HCT116 (cell line): ENCODE measurements at regions not wholly inside any gene's neighbourhood (a gene's known extent, or its start where the extent isn't known, plus 50 kb on each side); places are given as distances from the start of the nearest gene placed in this dataset.

Experiments used
- ATAC-seq: fragments of 200-7000 bp; cut with Tn5 transposase; 2 replicates; pipeline ENCODE4 v1.9.1; 2020; ENCODE audit warnings: mild to moderate bottlenecking, moderate library complexity
- BruUV-seq: library from RNA; stranded (reverse); fragments of 400-500 nt; replicated peaks from 2 replicates; lab custom pipeline; 2021; lab: Mats Ljungman, UMichigan
- CTCF ChIA-PET: fragments of 300-600 bp; sonication (Branson Sonifier 250); formaldehyde crosslinking; loops from one replicate; lab custom pipeline; 2021; ENCODE audit warnings: antibody characterized with exemption; lab: Charles Lee
- POLR2A ChIA-PET: fragments of 300-600, 350-600 bp; sonication (Branson Sonifier 250); formaldehyde crosslinking; loops from one replicate; lab custom pipeline; 2021; ENCODE audit warnings: antibody characterized with exemption; lab: Charles Lee
- RAD21 ChIA-PET, 2 experiments: fragments of 300-600 bp; sonication (Branson Sonifier 250); formaldehyde crosslinking; loops; one replicate each; lab custom pipeline; 2023; ENCODE audit warnings: low total read pairs in 2 of 2; ENCODE audit not compliant: uncharacterized antibody in 2 of 2, unreplicated experiment in 2 of 2, low non-redundant PET in 1 of 2; lab: Charles Lee
- DNase-seq: peaks from one replicate; pipeline ENCODE4 v3.0.0-alpha.2; 2010; ENCODE audit warnings: low read depth, low spot score
- H2AFZ ChIP-seq: fragments of 200-600 bp; shearing (Covaris generic), sonication (generic); 2 replicates; pipeline ENCODE4 v1.6.1; 2017; ENCODE audit warnings: low read depth, mixed run types, mixed read lengths, antibody characterized with exemption, low read length; ENCODE audit not compliant: poor library complexity, severe bottlenecking
- H3K27ac ChIP-seq: 2 replicates; pipeline ENCODE4 v1.5.1; 2012; ENCODE audit warnings: low read depth, low read length
- H3K27me3 ChIP-seq: fragments of 200-600 bp; sonication (generic); 2 replicates; pipeline ENCODE4 v1.6.1; 2016; ENCODE audit warnings: mixed run types, low read length, mixed read lengths; ENCODE audit not compliant: insufficient read depth
- H3K36me3 ChIP-seq, 2 experiments: fragments of 200-500 bp in 1 of 2; fragments of 200-600 bp in 1 of 2; sonication (Bioruptor generic) in 1 of 2; sonication (generic) in 1 of 2; 2 replicates each; pipeline versions ENCODE4 v1.5.1 to v1.6.1; 2014 to 2016; ENCODE audit warnings: low read length in 2 of 2, inconsistent platforms in 1 of 2, mixed read lengths in 1 of 2, mixed run types in 1 of 2; ENCODE audit not compliant: insufficient read depth in 2 of 2, control insufficient read depth in 1 of 2
- H3K4me1 ChIP-seq, 2 experiments: fragments of 200-600 bp in 1 of 2; sonication (generic) in 1 of 2; 2 replicates each; pipeline versions ENCODE4 v1.5.1 to v1.6.1; 2012 to 2017; ENCODE audit warnings: low read length in 2 of 2, inconsistent platforms in 1 of 2, mild to moderate bottlenecking in 1 of 2, mixed read lengths in 1 of 2, mixed run types in 1 of 2, moderate library complexity in 1 of 2; ENCODE audit not compliant: insufficient read depth in 2 of 2, control insufficient read depth in 1 of 2
- H3K4me2 ChIP-seq: fragments of 200-600 bp; sonication (generic); 2 replicates; pipeline ENCODE4 v1.6.1; 2017; ENCODE audit warnings: mixed run types, low read length, mixed read lengths
- H3K4me3 ChIP-seq, 2 experiments: fragments of 200-600 bp in 1 of 2; sonication (generic) in 1 of 2; replicated peaks in 1 of 2; 2 replicates each; pipeline ENCODE4 v1.5.1; 2011 to 2016; ENCODE audit warnings: low read length in 2 of 2, control low read depth in 1 of 2, low read depth in 1 of 2, mild to moderate bottlenecking in 1 of 2, mixed read lengths in 1 of 2, mixed run types in 1 of 2
- H3K79me2 ChIP-seq: fragments of 200-600 bp; sonication (generic); 2 replicates; pipeline ENCODE4 v1.6.1; 2017; ENCODE audit warnings: mild to moderate bottlenecking, mixed run types, low read length, moderate library complexity, mixed read lengths; ENCODE audit not compliant: insufficient read depth
- H3K9ac ChIP-seq: fragments of 200-600 bp; sonication (generic); 2 replicates; pipeline ENCODE4 v1.6.1; 2016; ENCODE audit warnings: low read length, mixed read lengths
- H3K9me2 ChIP-seq: fragments of 200-600 bp; sonication (generic), shearing (Covaris generic); 2 replicates; pipeline ENCODE4 v1.6.1; 2017; ENCODE audit warnings: mixed run types, mild to moderate bottlenecking, moderate library complexity; ENCODE audit not compliant: insufficient read depth
- H3K9me3 ChIP-seq, 2 experiments: fragments of 200-500 bp in 1 of 2; fragments of 200-600 bp in 1 of 2; sonication (Bioruptor generic) in 1 of 2; sonication (generic) in 1 of 2; 2 replicates each; pipeline ENCODE4 v1.6.1; 2014 to 2017; ENCODE audit warnings: low read length in 2 of 2, mixed read lengths in 2 of 2, inconsistent platforms in 1 of 2, low read depth in 1 of 2, mild to moderate bottlenecking in 1 of 2, mixed run types in 1 of 2, moderate library complexity in 1 of 2; ENCODE audit not compliant: control insufficient read depth in 1 of 2, insufficient read depth in 1 of 2
- H4K20me1 ChIP-seq: fragments of 200-600 bp; sonication (generic), shearing (Covaris generic); 2 replicates; pipeline ENCODE4 v1.6.1; 2017; ENCODE audit warnings: mixed run types, mild to moderate bottlenecking, moderate library complexity; ENCODE audit not compliant: insufficient read depth
- CEBPB ChIP-seq: IDR thresholded peaks from 2 replicates; pipeline ENCODE4 v1.6.1; 2012; ENCODE audit warnings: low read depth
- EGR1 ChIP-seq: IDR thresholded peaks from 2 replicates; pipeline ENCODE4 v1.6.1; 2012; ENCODE audit warnings: low read depth
- ELF1 ChIP-seq: IDR thresholded peaks from 2 replicates; pipeline ENCODE4 v1.6.1; 2012; ENCODE audit warnings: low read depth, borderline replicate concordance
- EZH2 ChIP-seq: fragments of 200-600 bp; sonication (generic); IDR thresholded peaks from 2 replicates; pipeline ENCODE4 v1.6.1; 2017; ENCODE audit warnings: antibody characterized with exemption, mixed run types
- EZH2phosphoT487 ChIP-seq: fragments of 200-600 bp; IDR thresholded peaks from 2 replicates; pipeline ENCODE4 v1.6.1; 2018; ENCODE audit warnings: antibody characterized with exemption, borderline replicate concordance
- FOSL1 ChIP-seq: IDR thresholded peaks from 2 replicates; pipeline ENCODE4 v1.6.1; 2012; ENCODE audit warnings: low read depth
- MAX ChIP-seq: IDR thresholded peaks from 2 replicates; pipeline ENCODE4 v1.6.1; 2012
- POLR2A ChIP-seq: IDR thresholded peaks from 2 replicates; pipeline ENCODE4 v1.7.0; 2011; ENCODE audit warnings: borderline replicate concordance; ENCODE audit not compliant: insufficient read depth, insufficient read length; ENCODE audit errors: extremely low read depth
- RAD21 ChIP-seq: IDR thresholded peaks from 2 replicates; pipeline ENCODE4 v1.6.1; 2012; ENCODE audit warnings: low read depth, mild to moderate bottlenecking
- REST ChIP-seq: IDR thresholded peaks from 2 replicates; pipeline ENCODE4 v1.6.1; 2012; ENCODE audit warnings: low read depth
- SP1 ChIP-seq: IDR thresholded peaks from 2 replicates; pipeline ENCODE4 v1.6.1; 2012; ENCODE audit warnings: low read depth
- SRF ChIP-seq: IDR thresholded peaks from 2 replicates; pipeline ENCODE4 v1.6.1; 2012; ENCODE audit warnings: low read depth
- TCF7L2 ChIP-seq: IDR thresholded peaks from 2 replicates; pipeline ENCODE4 v1.7.0; 2011; ENCODE audit warnings: borderline replicate concordance, inconsistent platforms; ENCODE audit not compliant: insufficient read depth, insufficient read length; ENCODE audit errors: extremely low read depth
- ZBTB33 ChIP-seq: IDR thresholded peaks from 2 replicates; pipeline ENCODE4 v1.6.1; 2011; ENCODE audit warnings: mild to moderate bottlenecking, low read length, moderate library complexity; ENCODE audit not compliant: insufficient replicate concordance; ENCODE audit errors: extremely low read depth
- ZNF274 ChIP-seq: fragments of 200-500 bp; sonication (Bioruptor generic); IDR thresholded peaks from 2 replicates; pipeline ENCODE4 v1.6.1; 2014; ENCODE audit warnings: mild to moderate bottlenecking, low read depth, low read length, inconsistent platforms
- intact Hi-C: fragments of 100-400 bp; cut with micrococcal nuclease; formaldehyde crosslinking; loops from 2 replicates; pipeline ENCODE4 v1.10.0; 2022

- RAD21 ChIA-PET = no interaction called here
- POLR2A ChIA-PET = no interaction called here
- H3K4me3 ChIP-seq = no peak overlapping the region
- no peak for TF ChIP-seq REST
- TF ChIP-seq POLR2A = no peak
- TF ChIP-seq CEBPB = no peak
- TF ChIP-seq TCF7L2 = no peak
- no peak for TF ChIP-seq ZNF274
- no peak for TF ChIP-seq RAD21
- TF ChIP-seq ZBTB33 = no peak
- no peak for TF ChIP-seq EZH2
- TF ChIP-seq MAX = no peak
- TF ChIP-seq EGR1 = no peak
- TF ChIP-seq ELF1 = no peak
- no peak for TF ChIP-seq EZH2phosphoT487
- no peak for TF ChIP-seq FOSL1
- TF ChIP-seq SP1 = no peak
- no peak for TF ChIP-seq SRF
- TF ChIP-seq, all 23 proteins: peak for 0
- Histone ChIP-seq H2AFZ (no peak overlapping the region), H3K27ac (no peak overlapping the region), H3K27me3 (no peaks in the 10 kb centered on the region), H4K20me1 (no peaks in the 10 kb centered on the region), H3K4me2 (no peak overlapping the region), H3K79me2 (no peaks in the 10 kb centered on the region), H3K9me3 (no peaks in the 10 kb centered on the region), H3K4me1 (no peaks in the 10 kb centered on the region), H3K36me3 (no peaks in the 10 kb centered on the region), H3K9me2 (no peaks in the 10 kb centered on the region), H3K9ac (no peak overlapping the region)
- intact Hi-C loops = no loop called here
- no TSS peak for BruUV-seq
- no peak for DNase-seq
- CTCF ChIA-PET = no interaction called here
- ATAC-seq = no peak
Observed at GRCh38 chr1:87887100-87887499, 558.4 kb downstream of the LMO4 start.
